ENCODE measurements at regions not wholly inside any gene's neighbourhood (a gene's known extent, or its start where the extent isn't known, plus 50 kb on each side); places are given as distances from the start of the nearest gene placed in this dataset.

- no peaks in the 10 kb centered on the region for H3K36me3 Mint-ChIP-seq (ENCODE audit: unreplicated experiment)
- peak overlapping the region; percentile 52 for H3K27ac Mint-ChIP-seq (ENCODE audit: unreplicated experiment)
- TF ChIP-seq CTCF (IDR thresholded peaks at IDR 0.05; ENCODE audit: partially characterized antibody, unreplicated experiment): no peak
- no peak for DNase-seq
- no peaks in the 10 kb centered on the region for H3K9me3 Mint-ChIP-seq (ENCODE audit: unreplicated experiment)
- H3K4me3 Mint-ChIP-seq (ENCODE audit: unreplicated experiment): no peak overlapping the region
- H3K27me3 Mint-ChIP-seq (ENCODE audit: unreplicated experiment): no peaks in the 10 kb centered on the region
- H3K4me1 Mint-ChIP-seq (ENCODE audit: low read depth, unreplicated experiment): peaks cover 6% of the 10 kb centered on the region
Measured at GRCh38 chr1:113007706-113008364, 51.8 kb upstream of the SLC16A1 start.

DNA sequence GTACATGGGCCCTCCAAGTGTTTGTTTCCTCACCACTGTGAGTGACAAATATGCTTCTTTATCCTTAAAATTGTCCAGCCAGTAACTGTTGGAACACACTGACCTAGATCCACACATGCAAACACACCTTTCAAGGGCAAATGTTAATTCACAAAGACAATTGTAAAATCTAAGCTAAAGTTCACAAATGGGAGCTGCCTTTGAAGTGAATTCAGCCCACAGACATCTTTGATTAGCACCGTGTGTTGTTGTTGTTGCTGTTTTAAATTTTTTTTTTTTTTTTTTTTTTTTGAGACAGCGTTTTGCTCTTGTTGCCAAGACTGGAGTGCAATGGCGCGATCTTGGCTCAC is 52.3 kb upstream of the SLC16A1 start:
- TF ChIP-seq CTCF (IDR thresholded peaks at IDR 0.05; ENCODE audit: partially characterized antibody, unreplicated experiment): no peak
- DNase-seq: no peak
- Mint-ChIP-seq H3K27ac (ENCODE audit: unreplicated experiment) (peak overlapping the region; percentile 52), H3K4me1 (ENCODE audit: low read depth, unreplicated experiment) (peaks cover 6% of the 10 kb centered on the region), H3K9me3 (ENCODE audit: unreplicated experiment) (no peaks in the 10 kb centered on the region), H3K36me3 (ENCODE audit: unreplicated experiment) (no peaks in the 10 kb centered on the region), H3K4me3 (ENCODE audit: unreplicated experiment) (no peak overlapping the region), H3K27me3 (ENCODE audit: unreplicated experiment) (no peaks in the 10 kb centered on the region)

GRCh38 chr1:113012149-113012548 is 56.2 kb upstream of the SLC16A1 start:
- no peak overlapping the region for H3K4me3 Mint-ChIP-seq (ENCODE audit: unreplicated experiment)
- peaks cover 5% of the 10 kb centered on the region for H3K4me1 Mint-ChIP-seq (ENCODE audit: low read depth, unreplicated experiment)
- no peaks in the 10 kb centered on the region for H3K9me3 Mint-ChIP-seq (ENCODE audit: unreplicated experiment)
- H3K36me3 Mint-ChIP-seq (ENCODE audit: unreplicated experiment): no peaks in the 10 kb centered on the region
- H3K27ac Mint-ChIP-seq (ENCODE audit: unreplicated experiment): no peak overlapping the region
- H3K27me3 Mint-ChIP-seq (ENCODE audit: unreplicated experiment): no peaks in the 10 kb centered on the region
- DNase-seq: no peak
- no peak for TF ChIP-seq CTCF (IDR thresholded peaks at IDR 0.05; ENCODE audit: partially characterized antibody, unreplicated experiment)

DNA sequence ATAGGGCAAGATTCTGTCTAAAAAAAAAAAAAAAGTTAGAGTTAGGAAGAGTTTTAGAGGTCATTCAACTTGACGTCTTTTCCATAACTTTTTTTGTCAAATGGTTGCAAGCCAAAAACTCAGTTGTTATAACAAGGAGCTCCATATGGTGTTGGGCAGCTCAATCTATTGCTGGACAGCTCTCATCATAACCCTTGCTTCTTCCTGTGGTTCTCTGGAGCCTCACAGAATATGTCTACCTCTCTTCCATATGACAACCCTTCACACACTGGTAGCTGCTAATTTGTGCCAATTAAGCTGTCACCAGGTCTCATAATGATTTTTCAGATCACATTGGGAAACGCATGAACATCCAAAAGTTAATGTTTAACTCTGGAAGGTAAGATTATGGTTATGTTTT is 57.8 kb upstream of the SLC16A1 start:
- no peak overlapping the region for H3K27ac Mint-ChIP-seq (ENCODE audit: unreplicated experiment)
- no peak for DNase-seq
- H3K36me3 Mint-ChIP-seq (ENCODE audit: unreplicated experiment): no peaks in the 10 kb centered on the region

More for the DNA sequence above, 57.8 kb upstream of the SLC16A1 start:
- peaks cover under 1% of the 10 kb centered on the region for H3K27me3 Mint-ChIP-seq (ENCODE audit: unreplicated experiment)
- no peak overlapping the region for H3K4me3 Mint-ChIP-seq (ENCODE audit: unreplicated experiment)
- H3K9me3 Mint-ChIP-seq (ENCODE audit: unreplicated experiment): peaks cover 1% of the 10 kb centered on the region
- TF ChIP-seq CTCF (IDR thresholded peaks at IDR 0.05; ENCODE audit: partially characterized antibody, unreplicated experiment): no peak
- no peaks in the 10 kb centered on the region for H3K4me1 Mint-ChIP-seq (ENCODE audit: low read depth, unreplicated experiment)
